ENCODE measurements at regions not wholly inside any gene's neighbourhood (a gene's known extent, or its start where the extent isn't known, plus 50 kb on each side); places are given as distances from the start of the nearest gene placed in this dataset.

DNA sequence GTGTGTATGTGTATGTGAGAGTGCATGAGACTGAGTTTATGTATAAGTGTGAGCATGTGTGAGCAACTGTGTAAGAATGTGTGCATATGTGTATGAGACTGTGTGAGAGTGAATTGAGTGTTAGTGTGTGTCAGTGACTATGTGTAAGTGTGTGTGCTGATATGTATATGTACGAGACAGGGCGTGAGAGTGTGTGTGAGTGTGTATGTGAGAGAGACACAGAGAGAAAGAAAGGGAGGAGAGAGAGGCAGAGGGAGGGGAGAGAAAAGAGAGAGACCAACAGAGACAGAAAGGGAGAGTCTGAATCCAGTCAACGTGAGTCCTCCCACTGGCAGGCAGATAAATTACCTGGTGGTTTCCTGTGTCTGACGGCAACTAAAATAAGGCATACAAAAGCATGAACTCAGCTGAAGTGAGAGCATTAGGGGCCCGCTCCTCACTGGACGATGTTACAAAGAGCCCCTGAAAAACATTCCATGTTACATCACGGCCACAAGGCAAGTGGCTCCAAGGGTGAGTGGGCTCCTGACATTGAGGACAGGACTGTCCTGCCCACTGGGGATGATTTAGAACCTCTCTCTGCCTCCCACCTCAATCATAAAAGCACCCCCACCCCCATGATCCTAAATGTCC is 66.6 kb upstream of the TIAM1 start:
- TF ChIP-seq, protein P1, sequence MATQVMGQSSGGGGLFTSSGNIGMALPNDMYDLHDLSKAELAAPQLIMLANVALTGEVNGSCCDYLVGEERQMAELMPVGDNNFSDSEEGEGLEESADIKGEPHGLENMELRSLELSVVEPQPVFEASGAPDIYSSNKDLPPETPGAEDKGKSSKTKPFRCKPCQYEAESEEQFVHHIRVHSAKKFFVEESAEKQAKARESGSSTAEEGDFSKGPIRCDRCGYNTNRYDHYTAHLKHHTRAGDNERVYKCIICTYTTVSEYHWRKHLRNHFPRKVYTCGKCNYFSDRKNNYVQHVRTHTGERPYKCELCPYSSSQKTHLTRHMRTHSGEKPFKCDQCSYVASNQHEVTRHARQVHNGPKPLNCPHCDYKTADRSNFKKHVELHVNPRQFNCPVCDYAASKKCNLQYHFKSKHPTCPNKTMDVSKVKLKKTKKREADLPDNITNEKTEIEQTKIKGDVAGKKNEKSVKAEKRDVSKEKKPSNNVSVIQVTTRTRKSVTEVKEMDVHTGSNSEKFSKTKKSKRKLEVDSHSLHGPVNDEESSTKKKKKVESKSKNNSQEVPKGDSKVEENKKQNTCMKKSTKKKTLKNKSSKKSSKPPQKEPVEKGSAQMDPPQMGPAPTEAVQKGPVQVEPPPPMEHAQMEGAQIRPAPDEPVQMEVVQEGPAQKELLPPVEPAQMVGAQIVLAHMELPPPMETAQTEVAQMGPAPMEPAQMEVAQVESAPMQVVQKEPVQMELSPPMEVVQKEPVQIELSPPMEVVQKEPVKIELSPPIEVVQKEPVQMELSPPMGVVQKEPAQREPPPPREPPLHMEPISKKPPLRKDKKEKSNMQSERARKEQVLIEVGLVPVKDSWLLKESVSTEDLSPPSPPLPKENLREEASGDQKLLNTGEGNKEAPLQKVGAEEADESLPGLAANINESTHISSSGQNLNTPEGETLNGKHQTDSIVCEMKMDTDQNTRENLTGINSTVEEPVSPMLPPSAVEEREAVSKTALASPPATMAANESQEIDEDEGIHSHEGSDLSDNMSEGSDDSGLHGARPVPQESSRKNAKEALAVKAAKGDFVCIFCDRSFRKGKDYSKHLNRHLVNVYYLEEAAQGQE (IDR thresholded peaks at IDR 0.05; ENCODE audit: insufficient read depth in 1 of 2, low read depth in 2 of 2, low read length in 2 of 2): no peak
- no peak for TF ChIP-seq SIN3A (IDR thresholded peaks at IDR 0.05; ENCODE audit: borderline replicate concordance, insufficient read depth, low read length)
- no peak for TF ChIP-seq POLR2AphosphoS5 (IDR thresholded peaks at IDR 0.05; ENCODE audit: low read depth, low read length)
- no peak for TF ChIP-seq TAF1 (IDR thresholded peaks at IDR 0.05; ENCODE audit: borderline replicate concordance, insufficient read depth, low read length)
- no peak for TF ChIP-seq FOXP2 (optimal IDR thresholded peaks at IDR 0.05; ENCODE audit: borderline replicate concordance, extremely low read depth, extremely low read length, insufficient read depth)

All from PFSK-1 (cell line).